IPS DF 4.7 (cell line): ENCODE measurements at regions not wholly inside any gene's neighbourhood (a gene's known extent, or its start where the extent isn't known, plus 50 kb on each side); places are given as distances from the start of the nearest gene placed in this dataset.

ENCODE experiments used
- DNase-seq: peaks from one replicate; pipeline ENCODE4 v3.0.0-alpha.2; 2013; ENCODE audit warnings: low spot score; ENCODE audit errors: extremely low read depth

- DNase-seq = no peak
Observed at GRCh38 chr1:232259333-232259732, 370.6 kb downstream of the SIPA1L2 start.

- peak; percentile 36 for DNase-seq
Observed at GRCh38 chr1:232252546-232253118, 377.3 kb downstream of the SIPA1L2 start.

GRCh38 chr1:232250838-232251237, 379.1 kb downstream of the SIPA1L2 start:
- no peak for DNase-seq

- no peak for DNase-seq
Observed at GRCh38 chr1:232249861-232250777, 379.8 kb downstream of the SIPA1L2 start.

GRCh38 chr1:232249339-232249738, 380.6 kb downstream of the SIPA1L2 start:
- no peak for DNase-seq

GRCh38 chr1:232248276-232248820, 381.6 kb downstream of the SIPA1L2 start:
- DNase-seq = no peak

GRCh38 chr1:232247669-232248068, 382.3 kb downstream of the SIPA1L2 start:
- no peak for DNase-seq

GRCh38 chr1:232244426-232244825, 385.5 kb downstream of the SIPA1L2 start:
- DNase-seq = no peak

GRCh38 chr1:232239998-232240397, 389.9 kb downstream of the SIPA1L2 start:
- DNase-seq = no peak

- DNase-seq = no peak
Observed at GRCh38 chr1:232239522-232239921, 390.4 kb downstream of the SIPA1L2 start.

- no peak for DNase-seq
Observed at GRCh38 chr1:232238009-232238408, 391.9 kb downstream of the SIPA1L2 start.

GRCh38 chr1:232227306-232227705, 402.6 kb downstream of the SIPA1L2 start:
- no peak for DNase-seq

GRCh38 chr1:232226197-232226712, 403.7 kb downstream of the SIPA1L2 start:
- DNase-seq = no peak

GRCh38 chr1:232225336-232226131, 404.4 kb downstream of the SIPA1L2 start:
- DNase-seq = no peak

GRCh38 chr1:232223887-232224286, 406.0 kb downstream of the SIPA1L2 start:
- no peak for DNase-seq

GRCh38 chr1:232223183-232223708, 406.7 kb downstream of the SIPA1L2 start:
- DNase-seq = no peak

GRCh38 chr1:232222614-232223013, 407.3 kb downstream of the SIPA1L2 start:
- no peak for DNase-seq

GRCh38 chr1:232221802-232222499, 408.0 kb downstream of the SIPA1L2 start:
- DNase-seq = no peak

- no peak for DNase-seq
Observed at GRCh38 chr1:232218955-232219865, 410.7 kb downstream of the SIPA1L2 start.

- DNase-seq = no peak
Observed at GRCh38 chr1:232213928-232214327, 416.0 kb downstream of the SIPA1L2 start.
